GM12864 (cell line): ENCODE measurements at regions not wholly inside any gene's neighbourhood (a gene's known extent, or its start where the extent isn't known, plus 50 kb on each side); places are given as distances from the start of the nearest gene placed in this dataset.
"Not testable (repeated sequence)": the region's sequence is repeated elsewhere in the genome, so short reads cannot be mapped to it uniquely, and the experiment has no call there.

Source experiments
- DNase-seq: peaks from one replicate; pipeline ENCODE4 v3.0.0-alpha.2; 2011; ENCODE audit warnings: low read depth
- H3K4me3 ChIP-seq: 2 replicates; pipeline ENCODE4 v1.5.1; 2011; ENCODE audit warnings: mild to moderate bottlenecking, low read depth, low read length, control low read depth
- TF ChIP-seq, protein P1 (sequence below): IDR thresholded peaks from 2 replicates; pipeline ENCODE4 v1.5.1; 2011; ENCODE audit warnings: low read depth, mild to moderate bottlenecking, moderate library complexity, low read length, control low read depth, inconsistent platforms; ENCODE audit errors: missing control alignments

DNA sequence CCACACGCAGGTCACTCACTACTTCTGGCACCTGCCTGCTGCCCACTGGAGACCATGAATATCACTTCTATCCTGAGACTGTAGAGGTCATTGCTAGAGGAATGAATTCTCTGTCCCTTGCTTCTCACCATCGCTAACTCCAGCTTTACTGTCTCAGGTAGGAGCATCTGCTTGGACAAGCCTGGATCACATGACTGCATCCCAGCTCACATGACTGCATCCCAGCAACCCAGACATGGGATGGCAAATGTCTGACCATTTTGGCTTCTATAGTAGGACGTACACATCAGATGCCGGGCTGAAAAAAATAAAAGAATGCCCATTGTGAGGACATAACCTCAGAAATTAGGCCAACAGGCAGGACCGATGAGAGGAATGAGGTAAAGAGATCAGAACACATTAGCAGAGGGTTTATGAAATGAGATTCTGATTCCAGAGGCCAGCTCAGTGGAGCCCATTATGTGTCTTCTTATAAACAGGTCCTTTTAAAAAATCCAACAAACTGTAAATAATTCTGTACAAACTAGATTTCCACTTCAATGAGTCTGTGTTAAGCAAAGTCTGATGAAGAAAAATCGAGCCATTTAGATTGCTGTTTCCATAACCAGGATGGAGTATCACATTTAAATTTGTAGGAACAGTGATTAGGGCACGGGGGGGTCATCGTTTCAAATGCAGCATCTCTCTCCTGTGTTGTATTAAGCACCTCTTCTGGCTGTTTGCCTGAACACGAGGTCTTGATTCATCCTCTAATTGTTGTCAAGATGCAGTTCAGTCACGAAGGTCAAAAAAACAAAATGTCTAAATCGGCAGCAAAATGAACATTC is 126.7 kb downstream of the MTHFS start:
- no peak overlapping the region for H3K4me3 ChIP-seq
- DNase-seq, result no peak
- TF ChIP-seq, protein P1, sequence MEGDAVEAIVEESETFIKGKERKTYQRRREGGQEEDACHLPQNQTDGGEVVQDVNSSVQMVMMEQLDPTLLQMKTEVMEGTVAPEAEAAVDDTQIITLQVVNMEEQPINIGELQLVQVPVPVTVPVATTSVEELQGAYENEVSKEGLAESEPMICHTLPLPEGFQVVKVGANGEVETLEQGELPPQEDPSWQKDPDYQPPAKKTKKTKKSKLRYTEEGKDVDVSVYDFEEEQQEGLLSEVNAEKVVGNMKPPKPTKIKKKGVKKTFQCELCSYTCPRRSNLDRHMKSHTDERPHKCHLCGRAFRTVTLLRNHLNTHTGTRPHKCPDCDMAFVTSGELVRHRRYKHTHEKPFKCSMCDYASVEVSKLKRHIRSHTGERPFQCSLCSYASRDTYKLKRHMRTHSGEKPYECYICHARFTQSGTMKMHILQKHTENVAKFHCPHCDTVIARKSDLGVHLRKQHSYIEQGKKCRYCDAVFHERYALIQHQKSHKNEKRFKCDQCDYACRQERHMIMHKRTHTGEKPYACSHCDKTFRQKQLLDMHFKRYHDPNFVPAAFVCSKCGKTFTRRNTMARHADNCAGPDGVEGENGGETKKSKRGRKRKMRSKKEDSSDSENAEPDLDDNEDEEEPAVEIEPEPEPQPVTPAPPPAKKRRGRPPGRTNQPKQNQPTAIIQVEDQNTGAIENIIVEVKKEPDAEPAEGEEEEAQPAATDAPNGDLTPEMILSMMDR, result no peak

DNA sequence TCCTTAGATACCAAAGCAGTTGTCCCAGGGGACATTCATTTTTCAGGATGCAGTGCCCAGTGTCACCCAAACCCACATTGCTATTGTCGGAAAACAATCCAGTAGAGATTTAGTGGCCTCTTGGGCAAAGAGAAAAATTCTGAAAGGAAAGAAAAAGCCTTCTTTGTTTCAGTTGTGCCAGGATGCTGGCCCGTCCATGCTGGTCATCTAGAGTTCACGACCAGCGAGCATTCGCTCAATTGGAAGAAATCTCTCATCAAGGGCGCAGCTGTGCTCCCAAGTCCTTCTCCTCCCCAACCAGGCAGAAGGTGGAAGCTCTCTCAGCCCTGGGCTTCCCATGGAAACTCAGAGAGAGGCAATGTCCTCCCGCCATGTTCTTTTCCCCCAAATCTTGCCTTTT is 123.7 kb downstream of the MTHFS start:
- no peak overlapping the region for H3K4me3 ChIP-seq
- TF ChIP-seq, protein P1, result no peak
- no peak for DNase-seq

DNA sequence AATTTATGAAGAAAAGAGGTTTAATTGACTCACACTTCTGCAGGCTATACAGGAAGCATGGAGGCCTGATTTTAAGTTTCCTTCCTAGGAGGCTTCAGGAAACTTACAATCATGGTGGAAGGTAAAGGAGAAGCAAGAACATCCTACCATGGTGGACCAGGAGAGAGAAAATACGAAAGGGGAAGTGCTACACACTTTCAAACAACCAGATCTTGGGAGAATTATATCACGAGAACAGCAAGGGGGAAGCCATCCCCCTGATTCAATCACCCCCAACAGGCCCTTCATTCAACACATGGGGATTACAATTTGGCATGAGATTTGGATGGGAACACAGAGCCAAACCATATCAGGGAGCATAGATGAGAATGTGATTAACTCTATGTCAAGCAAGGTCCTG is 121.0 kb downstream of the MTHFS start:
- TF ChIP-seq, protein P1, result no peak
- no peak overlapping the region for H3K4me3 ChIP-seq
- no peak for DNase-seq

DNA sequence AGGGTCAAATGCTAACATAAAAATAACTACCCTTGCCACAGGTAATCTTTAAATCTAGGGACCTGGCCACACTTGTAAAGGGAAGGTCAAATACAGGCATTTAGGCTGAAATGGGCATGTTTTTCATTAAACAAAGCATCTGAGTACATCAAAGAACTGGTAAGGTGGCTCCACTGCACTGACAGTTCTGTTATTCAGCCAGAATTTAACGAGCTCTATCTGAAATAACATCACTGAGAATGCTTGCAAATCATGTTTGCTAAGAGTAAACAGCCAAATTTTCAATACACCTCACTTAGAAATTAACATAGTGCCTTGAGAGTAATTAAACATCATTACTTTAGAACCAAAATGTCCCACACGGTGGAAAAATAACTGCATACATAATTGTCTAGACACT is 118.9 kb downstream of the MTHFS start:
- DNase-seq, result no peak
- TF ChIP-seq, protein P1, result no peak
- no peak overlapping the region for H3K4me3 ChIP-seq

DNA sequence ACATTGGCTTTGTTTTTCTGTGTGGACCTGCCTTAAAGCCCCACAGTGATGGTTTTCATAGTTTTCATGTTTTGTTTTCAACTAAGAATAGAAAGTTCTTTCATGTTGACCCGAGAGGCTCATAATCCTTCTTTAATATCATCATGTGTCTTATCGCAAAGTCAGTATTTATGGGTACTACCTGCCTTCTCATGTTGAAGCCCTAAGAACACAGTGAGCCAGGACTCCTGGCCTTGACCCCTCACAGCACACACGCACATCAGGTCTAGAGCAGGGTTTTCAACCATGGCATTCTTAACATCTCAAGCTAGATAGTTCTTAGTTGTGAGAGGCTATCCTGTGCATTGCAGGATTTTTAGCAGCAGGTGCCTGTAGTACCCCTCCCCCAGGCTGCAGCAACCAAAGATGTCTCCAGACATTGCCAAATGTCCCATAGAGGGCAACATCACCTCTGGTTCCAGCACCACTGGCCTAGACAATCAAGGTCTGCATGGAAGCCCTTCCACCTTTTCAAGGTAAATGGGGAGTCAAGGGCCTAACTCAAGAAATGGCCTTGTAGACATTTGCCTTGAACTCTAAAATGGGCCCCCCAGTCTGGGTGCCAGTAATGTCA is 118.3 kb downstream of the MTHFS start:
- no peak overlapping the region for H3K4me3 ChIP-seq
- no peak for DNase-seq
- TF ChIP-seq, protein P1, result no peak

DNA sequence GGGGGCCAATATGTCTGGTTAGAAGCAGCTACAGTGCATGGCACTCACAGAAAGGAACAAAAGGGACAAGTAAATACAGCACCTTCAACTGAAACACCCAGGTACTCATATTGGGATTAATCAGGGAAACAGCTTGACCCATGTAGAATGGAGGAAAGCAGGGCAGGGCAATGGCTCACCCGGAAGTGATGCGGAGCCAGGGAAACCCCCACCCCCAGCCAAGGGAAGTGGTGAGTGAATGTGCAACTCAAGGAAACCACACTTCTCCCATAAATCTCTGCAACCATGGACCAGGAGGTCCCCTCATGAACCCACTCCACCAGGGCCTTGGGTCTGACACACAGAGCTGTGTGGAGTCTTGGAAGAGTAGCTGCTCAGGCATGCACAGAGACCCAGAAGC is 117.1 kb downstream of the MTHFS start:
- no peak overlapping the region for H3K4me3 ChIP-seq
- peak; percentile 29 for DNase-seq
- TF ChIP-seq, protein P1, result no peak

DNA sequence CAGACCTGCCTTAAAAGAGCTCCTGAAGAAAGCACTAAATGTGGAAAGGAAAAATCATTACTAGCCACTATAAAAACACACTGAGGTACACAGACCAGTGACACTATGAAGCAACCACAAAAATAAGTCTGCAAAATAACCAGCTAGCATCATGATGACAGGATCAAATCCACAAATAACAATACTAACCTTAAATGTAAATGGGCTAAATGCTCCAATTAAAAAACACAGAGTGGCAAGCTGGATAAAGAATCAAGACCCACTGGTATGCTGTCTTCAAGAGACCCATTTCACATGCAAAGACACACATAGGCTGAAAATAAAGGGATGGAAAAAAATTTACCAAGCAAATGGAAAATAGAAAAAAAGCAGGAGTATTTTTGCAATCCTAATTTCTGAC is 114.5 kb downstream of the MTHFS start:
- H3K4me3 ChIP-seq, DNase-seq: not testable (repeated sequence)
